Esophagus squamous epithelium (tissue), 5 donors: ENCODE measurements at regions not wholly inside any gene's neighbourhood (a gene's known extent, or its start where the extent isn't known, plus 50 kb on each side); places are given as distances from the start of the nearest gene placed in this dataset.

Source experiments
- DNase-seq: peaks from one replicate; lab custom pipeline; 2025; lab: John Stamatoyannopoulos, UW
- H3K27ac ChIP-seq, 4 donors: fragments of 200-600 bp; sonication (generic); one replicate each; pipeline ENCODE4 v1.5.1; 2016 to 2019; ENCODE audit warnings: mild to moderate bottlenecking in 1 of 4
- H3K27me3 ChIP-seq, 4 donors: fragments of 200-600 bp; sonication (generic); 1 replicate in 3 of 4; 2 replicates in 1 of 4; pipeline versions ENCODE4 v1.5.1 to v1.6.0; 2017 to 2021; ENCODE audit warnings: antibody characterized with exemption in 1 of 4
- H3K36me3 ChIP-seq, 3 donors: fragments of 200-600 bp; sonication (generic); one replicate each; pipeline ENCODE4 v1.5.1; 2016 to 2019
- H3K4me1 ChIP-seq, 3 donors: fragments of 200-600 bp; sonication (generic); one replicate each; pipeline ENCODE4 v1.5.1; 2017 to 2019
- H3K4me3 ChIP-seq, 4 donors: fragments of 200-600 bp; sonication (generic); 1 replicate in 3 of 4; 2 replicates in 1 of 4; pipeline ENCODE4 v1.5.1; 2016 to 2019; ENCODE audit warnings: mild to moderate bottlenecking in 2 of 4, moderate library complexity in 1 of 4
- H3K9me3 ChIP-seq, 3 donors: fragments of 200-600 bp; sonication (generic); one replicate each; pipeline ENCODE4 v1.5.1; 2016 to 2019
- CTCF ChIP-seq, 6 experiments: fragments of 450-650 bp in 4 of 6; fragments of 200-600 bp in 2 of 6; sonication (generic) in 2 of 6; IDR thresholded peaks; one replicate each; pipeline ENCODE4 v1.5.1; 2016 to 2019; ENCODE audit warnings: antibody characterized with exemption in 6 of 6, mild to moderate bottlenecking in 4 of 6, moderate library complexity in 4 of 6
- POLR2A ChIP-seq, 4 donors: fragments of 450-650 bp; IDR thresholded peaks; one replicate each; pipeline ENCODE4 v1.6.1; 2017; ENCODE audit warnings: antibody characterized with exemption in 4 of 4, mild to moderate bottlenecking in 4 of 4, moderate library complexity in 3 of 4
- WGBS, 2 donors: methylation state at CpG; one replicate each; pipeline ENCODE4 v1.1.5; 2018; 5-methylcytosine and 5-hydroxymethylcytosine counted together
- intact Hi-C: fragments of 100-400 bp; cut with DNase I; formaldehyde crosslinking; loops from one replicate; pipeline ENCODE4 v1.15.0; 2022
- donor health status: DM: yes; HTN: yes; CAD: no.

- no peaks in the 10 kb centered on the region for H3K9me3 ChIP-seq
- H3K4me3 ChIP-seq = no peak overlapping the region
- H3K27me3 ChIP-seq = peaks cover 0 to 45% (median 0%) of the 10 kb centered on the region in 4 donors
- H3K36me3 ChIP-seq = no peaks in the 10 kb centered on the region
- TF ChIP-seq CTCF (IDR thresholded peaks at IDR 0.05) (no peak), POLR2A (IDR thresholded peaks at IDR 0.05) (no peak)
- intact Hi-C loops = loop anchor here (10.0 kb wide), 1 partner anchor 106 kb away; no protein-coding TSS in a partner anchor
- H3K4me1 ChIP-seq = peaks cover 20 to 76% (median 37%) of the 10 kb centered on the region in 3 donors
- 62 to 75% methylated on average over 7 to 9 of the region's 17 CpGs for WGBS, 2 donors
- H3K27ac ChIP-seq = peak overlapping the region in 1 of 4 donors; percentile 65
- no peak for DNase-seq
These were observed 196.6 kb upstream of the CIBAR2 start for GRCh38 chr16:85308611-85309540.

- Histone ChIP-seq H3K36me3 (no peaks in the 10 kb centered on the region), H3K27ac (peak overlapping the region in 3 of 4 donors; percentile 40 to 80 (median 65)), H3K27me3 (peaks cover 0 to 48% (median 0%) of the 10 kb centered on the region in 4 donors), H3K4me3 (no peak overlapping the region), H3K9me3 (no peaks in the 10 kb centered on the region), H3K4me1 (peaks cover 20 to 76% (median 37%) of the 10 kb centered on the region in 3 donors)
- intact Hi-C loops = loop anchor here (10.0 kb wide), 1 partner anchor 105 kb away; no protein-coding TSS in a partner anchor
- no peak for DNase-seq
- TF ChIP-seq CTCF (IDR thresholded peaks at IDR 0.05) (no peak), POLR2A (IDR thresholded peaks at IDR 0.05) (peak in 1 of 4 donors; percentile 15)
- 43 to 61% methylated on average over 7 to 12 of the region's 37 CpGs for WGBS, 2 donors
These were observed 197.7 kb upstream of the CIBAR2 start for GRCh38 chr16:85309656-85310587.

GRCh38 chr16:85310868-85311585 lies 198.8 kb upstream of the CIBAR2 start:
- 54% methylated on average over 5 of the region's 27 CpGs; no CpG with 5 or more reads in 1 of the 2 donors for WGBS, 2 donors
- peaks cover 17 to 69% (median 32%) of the 10 kb centered on the region in 3 donors for H3K4me1 ChIP-seq

GRCh38 chr16:85311741-85312140 lies 199.5 kb upstream of the CIBAR2 start:
- Histone ChIP-seq H3K9me3 (no peaks in the 10 kb centered on the region), H3K36me3 (no peaks in the 10 kb centered on the region), H3K4me3 (no peak overlapping the region), H3K4me1 (peaks cover 15 to 62% (median 25%) of the 10 kb centered on the region in 3 donors), H3K27me3 (peaks cover 0 to 48% (median 0%) of the 10 kb centered on the region in 4 donors), H3K27ac (no peak overlapping the region)
- no peak for TF ChIP-seq CTCF (IDR thresholded peaks at IDR 0.05)
- no peak for TF ChIP-seq POLR2A (IDR thresholded peaks at IDR 0.05)
- DNase-seq = no peak
- intact Hi-C loops = no loop called here
- WGBS, 2 donors = 94% methylated on average over 6 of the region's 14 CpGs; no CpG with 5 or more reads in 1 of the 2 donors

More at GRCh38 chr16:85310868-85311585, 198.8 kb upstream of the CIBAR2 start:
- Histone ChIP-seq H3K27me3 (peaks cover 0 to 48% (median 0%) of the 10 kb centered on the region in 4 donors), H3K4me3 (no peak overlapping the region), H3K36me3 (no peaks in the 10 kb centered on the region), H3K27ac (no peak overlapping the region), H3K9me3 (no peaks in the 10 kb centered on the region)
- intact Hi-C loops = no loop called here
- TF ChIP-seq CTCF (IDR thresholded peaks at IDR 0.05) (no peak), POLR2A (IDR thresholded peaks at IDR 0.05) (no peak)
- no peak for DNase-seq
